IPS DF 4.7 (cell line): ENCODE measurements at regions not wholly inside any gene's neighbourhood (a gene's known extent, or its start where the extent isn't known, plus 50 kb on each side); places are given as distances from the start of the nearest gene placed in this dataset.

ENCODE experiments used
- DNase-seq: peaks from one replicate; pipeline ENCODE4 v3.0.0-alpha.2; 2013; ENCODE audit warnings: low spot score; ENCODE audit errors: extremely low read depth

DNA sequence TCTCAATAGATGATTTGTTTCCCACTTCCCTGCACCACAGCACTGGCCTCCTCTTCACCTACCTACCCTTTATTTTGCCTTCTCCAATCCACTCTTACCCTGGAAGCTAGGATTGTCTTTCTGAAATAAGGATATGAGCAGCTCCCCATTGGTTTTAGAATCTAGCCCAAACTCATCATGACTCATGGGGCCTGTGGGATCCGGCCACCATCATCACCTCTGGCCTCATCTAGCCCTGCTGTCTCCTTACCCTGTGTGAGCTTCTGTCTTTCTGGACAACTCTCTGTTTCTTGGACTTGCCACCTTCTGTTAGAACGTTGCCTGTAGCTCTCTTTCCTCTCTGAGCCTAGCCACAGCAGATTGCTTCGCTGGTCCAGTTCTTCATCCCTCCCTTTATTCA, 277.1 kb downstream of the PAX1 start:
- DNase-seq = no peak

DNA sequence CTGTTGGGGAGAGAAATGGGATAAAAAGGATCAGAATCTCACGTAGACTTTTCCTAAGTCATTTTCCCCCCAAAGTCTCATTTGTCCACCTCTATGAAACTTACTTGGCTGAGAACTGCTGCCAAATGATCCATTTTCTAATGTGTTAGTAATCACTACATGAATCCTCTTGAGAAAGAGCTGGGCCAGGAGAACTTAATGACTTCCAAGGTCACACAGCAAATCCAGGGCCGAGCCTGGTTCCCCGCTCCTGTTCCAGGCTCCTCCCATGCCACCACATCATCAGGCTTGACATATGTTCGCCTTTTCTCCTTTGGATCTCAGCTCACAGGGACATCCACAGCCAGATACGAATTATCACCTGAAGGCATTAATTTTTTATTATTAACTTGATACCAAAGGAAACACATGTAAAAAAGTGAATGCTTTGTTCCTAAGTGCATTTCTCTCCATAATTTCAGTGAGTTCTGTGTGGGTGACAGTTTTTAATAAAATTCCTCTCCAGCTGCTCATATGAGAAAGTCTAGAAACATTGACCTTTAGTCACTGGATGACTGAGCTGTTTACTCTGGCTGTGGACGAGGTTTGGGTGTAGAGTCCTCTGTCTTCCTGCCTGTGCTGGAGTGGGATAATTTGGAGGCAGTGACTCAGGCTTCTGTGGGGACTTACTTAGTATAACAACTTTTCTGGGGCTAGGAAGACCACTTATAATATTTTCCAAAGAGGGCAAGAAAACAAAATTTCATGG, 276.3 kb downstream of the PAX1 start:
- no peak for DNase-seq

DNA sequence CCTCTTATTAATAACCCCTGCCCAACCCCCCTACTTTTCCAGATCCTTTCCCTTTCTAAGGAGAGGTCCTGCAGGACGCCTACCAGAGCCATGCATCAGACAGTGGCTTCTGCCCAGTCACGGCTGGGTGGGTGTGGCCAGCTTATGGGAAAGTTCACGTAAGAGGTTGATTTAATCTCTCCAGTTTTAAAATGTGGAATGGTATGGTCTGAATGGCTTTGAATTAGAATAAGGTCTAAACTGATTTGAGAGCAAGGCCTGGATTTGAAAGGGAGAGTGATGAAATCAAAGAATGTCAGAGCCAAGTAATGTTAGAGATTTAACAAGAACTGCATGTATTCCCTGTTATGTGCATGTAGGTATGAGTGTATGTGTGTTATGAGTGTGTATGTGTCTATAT, 275.7 kb downstream of the PAX1 start:
- DNase-seq = no peak

DNA sequence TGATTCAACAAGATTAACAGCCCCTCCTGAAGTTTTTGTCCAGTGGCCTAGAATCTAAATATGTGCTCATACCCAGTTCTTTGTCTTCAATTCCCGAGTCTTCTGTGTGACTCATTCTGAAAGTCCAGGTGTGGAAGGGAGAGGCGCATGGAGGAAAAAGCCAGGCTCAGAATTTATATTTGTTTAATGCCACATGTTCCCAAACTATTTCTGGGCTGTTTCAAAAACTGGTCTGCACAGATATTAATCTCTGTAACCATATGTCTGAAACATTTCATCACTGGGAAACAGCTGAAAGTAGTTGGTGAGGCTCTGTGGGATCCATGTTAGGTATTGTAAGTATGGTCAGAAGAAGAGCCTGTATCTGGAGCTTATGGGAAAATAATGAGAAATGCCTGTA, 266.0 kb downstream of the PAX1 start:
- DNase-seq = no peak

DNA sequence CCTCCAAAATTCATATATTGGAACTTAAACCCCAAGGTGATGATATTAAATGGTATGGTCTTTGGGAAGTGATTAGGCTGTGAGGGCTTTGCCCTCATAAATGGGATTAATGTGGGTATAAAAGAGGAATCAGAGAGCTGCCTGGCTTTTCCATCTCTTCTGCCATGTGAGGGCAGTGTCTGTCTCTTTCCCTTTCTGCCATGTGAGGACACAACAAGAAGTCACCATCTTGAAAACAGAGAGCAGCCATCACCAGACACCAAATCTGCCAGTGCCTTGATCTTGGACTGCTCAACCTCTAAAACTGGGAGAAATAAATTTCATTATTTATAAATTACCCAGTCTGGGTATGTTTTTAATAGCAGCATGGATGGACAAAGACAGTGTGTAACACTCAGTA, 263.0 kb downstream of the PAX1 start:
- DNase-seq = no peak

DNA sequence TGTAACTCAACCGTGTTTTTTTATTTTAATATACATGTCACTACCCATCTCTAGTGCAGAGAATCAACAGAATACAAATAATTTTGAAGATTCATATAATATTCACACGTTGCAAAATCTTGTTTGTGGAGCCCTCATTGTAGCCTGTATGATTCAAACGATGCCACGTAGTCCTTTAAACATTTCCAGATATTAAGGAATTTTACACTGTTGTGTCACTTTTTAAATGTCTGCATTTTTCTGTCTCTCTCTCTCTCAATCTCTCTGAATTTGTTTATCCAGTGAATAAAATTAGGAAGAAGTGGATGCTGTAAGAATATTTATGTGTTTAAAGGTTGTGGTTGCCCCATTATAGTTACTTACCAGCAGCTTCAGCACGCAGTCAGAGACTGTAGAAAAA, 262.0 kb downstream of the PAX1 start:
- no peak for DNase-seq

DNA sequence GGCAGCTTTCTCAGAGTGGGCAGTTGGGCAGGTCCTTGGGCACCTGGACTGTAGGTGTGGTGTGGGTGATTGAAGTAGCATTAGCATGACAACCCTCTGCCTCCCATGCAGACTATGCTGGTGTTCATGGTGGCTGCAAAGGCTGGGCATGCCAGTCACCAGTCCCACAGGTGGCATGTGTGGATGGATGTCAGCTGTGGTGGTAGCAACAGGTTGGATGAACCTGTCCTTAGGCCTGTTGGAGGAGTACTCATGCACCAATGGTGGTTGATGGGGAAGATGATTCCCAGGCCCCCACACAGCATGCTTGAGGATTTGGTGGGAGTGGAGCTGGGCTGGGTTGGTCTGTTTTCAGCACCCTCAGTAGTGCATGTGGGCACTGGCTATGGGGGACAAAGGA, 251.1 kb downstream of the PAX1 start:
- no peak for DNase-seq

DNA sequence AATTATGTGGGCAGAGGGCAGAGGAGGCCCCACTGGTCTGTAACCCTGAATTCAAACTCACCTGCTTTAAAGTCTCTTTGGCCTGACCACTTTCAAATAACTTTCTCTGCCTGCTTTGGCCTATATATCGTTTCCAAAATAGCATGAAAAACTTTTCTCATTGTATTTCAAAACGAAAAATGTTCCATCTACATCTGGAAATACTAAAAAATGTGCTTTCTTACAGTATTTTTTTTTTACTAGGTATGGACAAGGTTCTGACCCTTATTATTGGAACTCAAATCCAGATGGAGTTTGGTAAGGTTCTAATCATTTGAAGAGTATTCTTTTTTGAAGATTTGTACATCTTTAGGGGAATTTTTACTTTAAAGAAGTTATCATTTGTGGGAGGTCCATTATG, 241.9 kb downstream of the PAX1 start:
- no peak for DNase-seq

DNA sequence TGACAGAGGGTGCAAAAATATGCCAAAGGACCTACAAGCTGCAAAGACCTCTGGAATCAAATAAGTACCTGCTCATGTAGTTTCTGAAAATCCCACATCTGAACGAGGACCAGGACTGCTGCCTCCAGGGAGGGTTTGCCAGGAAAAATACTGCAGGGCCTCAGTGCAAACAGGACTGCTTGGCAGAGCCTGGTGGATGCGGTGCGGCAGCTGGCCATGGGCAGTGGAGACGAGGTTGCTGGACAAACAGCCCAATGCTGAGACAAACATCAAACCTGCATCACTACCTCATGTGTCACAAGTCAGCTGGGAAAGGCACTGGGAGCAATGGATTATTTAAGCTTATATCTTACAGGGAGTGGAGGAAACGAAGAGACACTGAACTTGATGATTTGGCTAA, 238.8 kb downstream of the PAX1 start:
- DNase-seq = no peak

DNA sequence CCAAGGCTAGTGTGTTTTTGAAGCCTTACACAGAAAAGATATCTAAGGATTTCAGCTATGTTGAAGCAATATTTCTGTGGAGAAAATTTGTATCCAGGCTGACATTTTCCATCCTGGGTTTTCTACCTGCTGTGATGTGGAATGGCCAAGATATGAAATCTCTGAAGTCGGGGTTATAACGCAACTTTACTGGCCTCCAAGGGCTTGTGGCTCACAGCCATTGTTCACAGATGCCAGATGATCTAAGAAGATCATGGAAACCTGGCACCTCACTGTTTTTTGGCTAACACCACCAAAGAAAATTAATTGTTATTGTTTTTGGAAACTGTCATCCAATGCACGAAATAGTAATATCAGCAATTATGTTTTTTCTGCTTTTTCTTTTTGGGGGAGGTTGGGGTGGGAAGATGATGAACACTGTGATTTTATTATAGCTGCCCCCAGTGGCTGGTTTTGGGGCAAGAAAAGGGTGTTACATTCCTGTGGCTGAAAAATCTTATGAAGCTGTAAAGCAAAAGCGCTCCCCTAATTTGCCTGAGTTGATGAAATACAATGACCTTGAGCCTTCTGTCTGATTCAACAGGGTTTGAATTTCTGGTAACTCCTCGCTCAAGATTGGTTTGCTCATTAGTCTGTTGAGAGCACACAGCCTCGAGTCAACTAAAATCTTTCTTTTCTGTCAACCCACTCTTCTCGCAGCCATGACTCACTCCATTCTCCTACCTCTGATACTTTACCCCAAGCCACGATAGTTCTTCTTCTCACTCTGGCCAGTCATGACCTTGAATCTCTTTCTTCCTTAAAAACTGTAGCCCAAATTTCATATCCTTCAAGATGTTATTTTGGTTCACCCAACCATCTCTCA, 236.7 kb downstream of the PAX1 start:
- no peak for DNase-seq

DNA sequence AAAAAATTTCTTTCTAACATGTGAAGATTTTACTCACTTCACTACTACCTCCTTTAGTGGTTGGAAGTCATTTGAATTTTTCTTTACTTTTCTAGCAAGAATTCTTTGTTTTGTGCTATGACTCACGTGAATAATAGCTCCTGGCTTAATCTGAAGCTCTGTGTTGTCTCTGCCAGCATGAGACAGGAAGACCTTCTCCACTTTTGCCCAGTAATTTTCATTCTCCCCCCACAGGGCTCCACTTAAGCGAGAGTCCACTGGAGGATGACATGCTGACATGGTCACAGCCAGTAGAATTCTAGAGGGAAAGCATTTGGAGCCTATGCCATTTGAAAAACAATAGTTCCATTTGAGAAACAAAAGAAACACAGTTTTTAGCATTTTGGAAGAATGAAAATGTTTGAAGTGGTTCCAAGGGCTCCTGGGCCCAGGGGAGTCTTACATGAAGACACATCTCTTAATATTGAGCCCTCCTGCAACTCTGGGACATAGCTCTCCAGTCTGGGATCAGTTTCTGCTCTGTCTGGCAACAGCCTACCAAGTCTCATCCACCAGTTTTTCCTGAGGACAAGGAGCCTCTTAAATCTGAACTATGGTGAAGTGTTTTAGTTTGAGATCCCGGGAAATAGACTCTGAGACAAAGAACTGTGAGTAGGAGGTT, 231.4 kb downstream of the PAX1 start:
- DNase-seq = peak; percentile 76

DNA sequence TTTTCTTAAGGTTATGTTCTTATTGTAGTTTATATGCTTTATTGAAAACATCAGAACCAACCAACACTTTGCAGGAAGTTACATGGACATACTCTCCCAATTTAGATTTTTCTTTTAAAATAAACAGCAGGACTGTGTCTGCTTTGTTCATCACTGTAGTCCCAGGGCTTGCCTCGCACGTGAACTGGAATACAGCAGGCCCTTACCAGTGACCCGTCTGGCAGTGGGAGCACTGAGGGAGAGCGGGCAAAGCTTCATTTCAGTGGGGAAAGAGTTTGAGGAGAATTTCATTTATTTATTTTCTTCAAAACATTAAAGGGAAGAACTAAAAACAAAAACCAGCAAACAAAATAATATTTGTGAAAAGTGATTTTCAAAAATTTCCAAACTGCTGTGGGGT, 230.8 kb downstream of the PAX1 start:
- no peak for DNase-seq

DNA sequence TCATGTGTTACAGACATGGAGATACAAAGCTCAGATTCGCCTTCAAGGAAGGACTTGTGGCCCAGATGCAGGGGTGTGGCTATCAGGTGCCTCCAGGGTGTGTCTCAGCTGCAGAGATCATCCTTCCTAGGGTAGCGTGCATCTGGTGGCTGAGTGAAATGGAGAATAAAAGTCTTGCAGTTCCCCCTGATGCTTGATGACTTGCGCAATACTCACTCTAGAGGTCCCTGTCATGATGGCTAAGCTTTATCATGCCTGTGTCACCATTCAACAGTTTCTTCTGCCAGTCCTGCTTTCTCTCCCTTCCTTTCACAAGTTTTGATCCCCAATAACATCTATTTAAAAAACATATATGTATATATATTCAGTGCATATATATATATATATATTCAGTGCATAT, 228.1 kb downstream of the PAX1 start:
- no peak for DNase-seq

DNA sequence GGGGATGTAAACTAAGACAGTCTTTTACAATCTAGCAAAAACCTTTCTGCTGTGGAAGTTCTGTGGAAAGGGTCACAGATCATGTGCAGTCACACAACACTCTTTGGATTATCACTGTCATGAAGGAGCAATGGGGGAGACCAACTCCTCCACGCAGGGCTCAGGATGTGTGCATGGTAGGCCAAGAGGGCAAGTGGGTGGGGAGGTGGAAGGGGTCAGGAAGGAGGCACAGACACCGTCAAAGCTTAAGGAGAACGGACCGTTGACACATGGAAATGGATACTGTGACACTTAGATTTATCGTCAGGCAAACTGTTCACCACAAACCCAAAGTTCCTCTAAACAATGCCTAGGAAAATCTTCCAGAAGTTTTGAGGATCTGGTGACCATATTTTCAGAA, 215.8 kb downstream of the PAX1 start:
- no peak for DNase-seq

DNA sequence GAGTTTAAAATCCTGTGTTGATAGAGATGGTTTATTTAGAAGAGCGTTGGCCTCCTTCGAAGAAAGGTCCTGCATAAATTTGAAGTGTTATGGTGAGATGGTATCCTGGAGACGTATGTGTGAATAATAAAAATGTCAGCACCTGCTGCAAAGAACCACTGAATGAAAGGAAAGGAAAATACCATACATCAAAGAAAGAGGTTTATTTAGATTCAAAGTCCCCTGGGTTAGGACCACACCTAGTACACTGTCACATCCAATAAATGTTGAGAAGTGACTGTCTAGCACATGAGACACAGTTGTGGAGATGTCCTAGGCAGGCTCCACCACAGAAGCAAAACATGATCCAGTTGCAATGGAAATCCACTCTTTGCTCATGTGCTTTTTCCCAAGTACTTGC, 214.7 kb downstream of the PAX1 start:
- no peak for DNase-seq

DNA sequence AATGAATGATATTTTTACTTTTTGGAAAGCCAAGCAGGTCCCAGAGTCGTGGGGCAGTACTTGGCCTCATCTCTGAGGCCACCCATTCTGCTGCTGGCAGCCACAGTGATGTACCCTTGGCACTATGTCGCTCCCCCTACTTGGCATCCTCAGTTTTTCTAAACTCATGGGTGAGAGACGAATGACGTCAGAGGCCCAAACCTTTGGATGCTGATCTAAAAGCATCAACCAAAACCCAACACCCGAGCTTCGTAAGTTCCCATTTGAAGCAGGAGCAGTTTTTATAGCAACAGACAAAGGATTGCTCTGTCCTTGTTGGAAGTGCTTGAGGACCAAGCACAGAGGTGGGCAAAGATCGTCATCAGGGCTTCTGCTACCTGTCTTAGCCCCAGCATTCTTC, 212.9 kb downstream of the PAX1 start:
- no peak for DNase-seq

DNA sequence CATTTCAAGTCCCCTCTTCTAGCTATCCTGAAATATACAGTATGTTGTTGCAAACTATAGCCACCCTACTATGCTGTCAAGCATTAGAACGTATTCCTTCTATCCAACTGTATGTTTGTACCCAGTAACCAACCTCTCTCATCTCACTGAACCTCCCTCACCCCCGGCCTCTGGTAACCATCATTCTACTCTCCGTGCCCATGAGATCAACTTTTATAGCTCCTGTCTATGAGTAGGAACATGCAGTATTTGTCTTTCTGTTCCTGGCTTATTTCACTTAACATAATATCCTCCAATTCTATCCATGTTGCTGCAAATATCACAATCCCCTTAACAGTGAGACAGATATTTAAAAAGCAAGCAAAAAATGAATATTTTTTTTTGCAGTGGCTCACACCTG, 196.9 kb downstream of the PAX1 start:
- DNase-seq = no peak

DNA sequence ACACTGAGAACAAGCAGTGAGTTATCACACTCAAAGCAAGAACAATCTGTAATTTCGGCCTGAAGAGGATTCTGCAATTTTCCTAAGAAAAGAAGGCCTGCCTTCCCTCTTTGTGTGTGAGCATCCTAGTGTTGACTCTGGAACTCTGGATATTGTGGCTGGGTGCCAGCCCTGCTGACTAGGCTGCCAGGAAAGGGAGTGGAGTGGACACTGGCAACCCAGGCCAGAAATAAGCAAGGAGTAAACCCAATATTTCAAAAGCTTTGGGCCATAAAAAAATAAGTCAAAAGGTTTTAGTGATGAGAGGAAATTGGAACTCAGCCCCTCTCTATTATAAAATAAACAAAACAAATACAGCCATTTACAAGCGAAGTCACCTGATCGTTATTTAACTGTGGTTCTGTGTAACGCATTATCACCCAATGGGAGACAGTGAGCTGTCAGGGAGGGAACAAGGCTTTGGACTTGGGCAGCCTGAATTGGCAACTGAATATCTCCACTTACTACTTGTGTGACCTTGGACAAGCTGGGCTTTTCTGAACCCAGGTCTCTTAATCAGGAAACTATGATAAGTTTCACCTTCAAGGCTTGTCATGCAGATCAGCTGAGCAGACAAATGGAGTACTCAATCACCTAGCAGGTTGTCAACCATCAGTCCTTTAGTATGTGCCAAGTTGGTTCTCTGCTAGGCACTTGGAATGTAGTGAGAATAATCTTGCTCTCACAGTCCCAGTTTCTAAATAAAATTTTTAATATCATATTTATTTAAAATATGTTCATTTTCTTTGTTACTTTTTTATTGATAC, 196.2 kb downstream of the PAX1 start:
- no peak for DNase-seq

DNA sequence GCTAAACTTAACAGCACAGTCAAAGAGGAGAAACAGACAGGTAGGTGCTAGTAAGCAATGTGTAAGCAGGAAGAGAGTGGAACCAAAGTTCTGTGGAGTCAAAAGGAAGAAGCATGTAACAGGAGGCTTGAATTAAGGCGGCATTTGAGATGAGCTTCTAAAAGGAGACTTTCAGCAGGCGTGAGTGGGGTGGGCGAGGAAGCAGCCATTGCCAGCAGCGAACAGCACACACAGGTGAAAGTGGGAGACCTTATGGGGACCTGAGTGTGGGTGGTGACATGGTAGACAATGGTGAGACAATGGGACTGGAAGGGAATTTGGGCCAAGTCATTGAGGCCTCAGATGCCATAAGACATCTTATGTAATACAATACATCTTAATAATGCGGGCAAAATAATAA, 195.0 kb downstream of the PAX1 start:
- DNase-seq = no peak

DNA sequence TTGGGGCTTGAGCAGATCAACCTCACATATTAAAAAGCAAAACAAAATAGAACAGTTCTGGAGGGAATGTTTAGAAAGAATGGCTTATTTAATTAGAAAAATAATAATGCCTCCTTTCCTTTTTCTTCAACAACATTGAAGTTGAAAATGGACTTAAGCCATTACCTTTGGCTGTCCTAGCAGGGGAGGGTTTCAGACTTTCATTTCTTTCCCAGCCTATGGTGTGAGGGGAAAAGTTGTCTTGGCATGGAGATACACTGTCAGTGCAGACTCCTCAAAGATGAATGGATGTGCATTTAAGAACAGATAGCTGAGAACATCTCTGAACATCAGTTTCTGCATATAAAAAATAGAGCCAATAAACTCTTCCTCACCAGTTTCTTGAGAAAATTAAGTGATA, 169.5 kb downstream of the PAX1 start:
- no peak for DNase-seq

DNA sequence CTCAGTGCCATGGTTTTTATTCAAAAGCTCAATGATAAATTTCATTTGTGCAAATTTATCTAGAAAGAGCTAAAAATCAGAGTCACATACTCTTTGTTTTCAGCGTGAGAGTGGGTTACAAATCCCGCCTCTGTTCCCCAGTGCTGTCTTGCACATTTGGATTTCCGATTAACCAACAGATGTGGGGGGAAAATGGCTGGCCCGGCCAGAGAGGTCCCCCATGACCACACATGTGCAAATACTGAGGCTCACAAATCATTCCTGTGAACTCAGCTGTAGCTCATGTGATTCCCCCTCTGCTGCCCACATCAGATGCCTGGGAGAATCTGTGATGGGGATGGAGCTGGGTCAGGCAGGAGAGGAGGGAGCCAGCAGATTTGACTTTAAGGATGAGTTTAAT, 168.7 kb downstream of the PAX1 start:
- no peak for DNase-seq

DNA sequence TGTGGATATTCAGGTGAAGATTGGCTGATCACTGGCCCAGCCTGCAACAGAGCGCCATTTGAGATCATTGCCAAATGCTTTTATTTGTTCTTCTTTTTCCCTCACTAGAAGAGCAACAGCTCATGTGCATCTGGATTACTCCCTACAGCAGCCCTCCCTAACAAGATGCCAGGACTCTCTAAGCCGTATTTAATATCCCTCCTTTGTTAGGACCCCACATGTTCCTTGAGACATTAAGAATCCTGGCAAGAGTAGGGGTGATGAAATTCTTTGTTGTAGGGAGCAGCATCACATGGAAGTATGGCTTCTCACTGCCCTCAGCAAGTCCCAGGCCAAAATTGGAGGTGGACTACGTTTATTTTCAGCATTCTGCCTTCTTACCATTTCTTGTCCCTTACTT, 167.8 kb downstream of the PAX1 start:
- DNase-seq = no peak
